NCI-H2029 (cell line): ENCODE measurements at regions not wholly inside any gene's neighbourhood (a gene's known extent, or its start where the extent isn't known, plus 50 kb on each side); places are given as distances from the start of the nearest gene placed in this dataset.
"Not testable (repeated sequence)": the region's sequence is repeated elsewhere in the genome, so short reads cannot be mapped to it uniquely, and the experiment has no call there.

Experiments
- DNase-seq: peaks from one replicate; lab custom pipeline; 2025; lab: John Stamatoyannopoulos, UW

DNA sequence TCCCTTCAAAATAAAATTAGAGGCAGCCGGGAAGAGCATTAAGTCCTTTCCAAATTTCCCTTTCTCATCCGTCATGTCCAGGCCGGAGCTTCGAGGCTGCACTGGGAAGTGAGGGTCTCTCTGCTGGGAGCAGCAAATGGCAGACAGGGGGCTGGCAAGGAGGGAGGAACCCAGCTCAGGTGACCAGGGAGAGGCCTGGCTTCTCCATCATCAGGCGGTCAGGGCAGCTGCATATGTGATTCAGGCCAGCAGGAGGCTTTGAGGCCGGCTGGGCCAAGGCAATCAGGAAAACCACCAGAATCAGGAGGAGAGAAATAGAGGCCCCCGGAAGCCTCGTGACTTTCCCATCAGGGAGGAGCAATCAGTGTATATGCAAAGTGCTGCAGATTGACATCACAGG is 85.0 kb upstream of the RPL38 start:
- DNase-seq: no peak

GRCh38 chr17:74119049-74119580 is 84.4 kb upstream of the RPL38 start:
- DNase-seq: no peak

GRCh38 chr17:74119965-74120364 is 83.5 kb upstream of the RPL38 start:
- DNase-seq: no peak

DNA sequence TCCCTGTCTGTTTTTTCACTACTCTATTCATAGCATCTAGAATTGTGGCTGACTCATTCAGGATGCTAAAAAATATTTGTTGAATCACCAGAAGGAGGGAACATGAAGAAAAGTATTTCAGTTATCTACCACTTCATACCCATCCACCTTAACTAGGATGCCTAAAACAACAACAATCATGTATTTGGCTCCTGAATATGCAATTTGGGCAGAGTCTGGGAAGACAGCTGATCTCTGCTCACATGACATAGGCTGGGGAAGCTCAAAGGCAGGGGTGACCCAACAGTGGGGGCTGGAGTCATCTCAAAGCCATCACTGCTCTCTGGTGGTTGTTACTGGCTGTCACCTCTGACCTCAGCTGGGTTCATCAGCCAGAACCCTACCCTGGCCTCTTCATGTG is 80.1 kb upstream of the RPL38 start:
- DNase-seq: no peak

DNA sequence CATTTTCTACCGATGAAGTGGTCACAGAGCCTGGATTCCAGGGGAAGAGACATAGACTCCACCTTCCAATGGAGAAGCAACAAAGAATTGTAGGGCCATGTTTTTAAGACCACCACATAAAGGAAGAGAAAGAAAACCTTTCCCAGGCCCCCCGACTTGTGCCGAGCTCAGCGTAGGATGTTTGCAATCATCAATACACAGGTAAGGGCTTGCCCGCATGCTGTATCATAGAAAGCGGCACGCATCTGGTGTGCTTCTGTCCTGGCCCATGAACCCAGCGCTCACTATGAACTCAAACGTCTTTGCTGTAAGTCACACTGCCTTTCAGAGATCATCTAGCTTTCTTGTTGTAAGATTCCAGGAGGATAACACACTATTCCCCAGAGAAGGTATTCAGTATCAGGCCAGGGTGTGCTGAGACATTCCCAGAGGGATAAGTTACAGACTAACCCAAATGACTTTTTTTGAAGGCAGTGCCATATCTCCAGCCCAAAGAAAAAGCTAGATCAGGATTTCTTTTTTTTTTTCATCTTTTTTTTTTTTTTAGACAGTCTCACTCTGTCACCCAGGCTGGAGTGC is 79.5 kb upstream of the RPL38 start:
- DNase-seq: no peak

- peak; percentile 67 for DNase-seq
Measured at GRCh38 chr17:74125156-74125555, 78.3 kb upstream of the RPL38 start.

- DNase-seq: peak; percentile 68
Measured at GRCh38 chr17:74126179-74126900, 77.1 kb upstream of the RPL38 start.

- DNase-seq: no peak
Measured at GRCh38 chr17:74126959-74127358, 76.5 kb upstream of the RPL38 start.

DNA sequence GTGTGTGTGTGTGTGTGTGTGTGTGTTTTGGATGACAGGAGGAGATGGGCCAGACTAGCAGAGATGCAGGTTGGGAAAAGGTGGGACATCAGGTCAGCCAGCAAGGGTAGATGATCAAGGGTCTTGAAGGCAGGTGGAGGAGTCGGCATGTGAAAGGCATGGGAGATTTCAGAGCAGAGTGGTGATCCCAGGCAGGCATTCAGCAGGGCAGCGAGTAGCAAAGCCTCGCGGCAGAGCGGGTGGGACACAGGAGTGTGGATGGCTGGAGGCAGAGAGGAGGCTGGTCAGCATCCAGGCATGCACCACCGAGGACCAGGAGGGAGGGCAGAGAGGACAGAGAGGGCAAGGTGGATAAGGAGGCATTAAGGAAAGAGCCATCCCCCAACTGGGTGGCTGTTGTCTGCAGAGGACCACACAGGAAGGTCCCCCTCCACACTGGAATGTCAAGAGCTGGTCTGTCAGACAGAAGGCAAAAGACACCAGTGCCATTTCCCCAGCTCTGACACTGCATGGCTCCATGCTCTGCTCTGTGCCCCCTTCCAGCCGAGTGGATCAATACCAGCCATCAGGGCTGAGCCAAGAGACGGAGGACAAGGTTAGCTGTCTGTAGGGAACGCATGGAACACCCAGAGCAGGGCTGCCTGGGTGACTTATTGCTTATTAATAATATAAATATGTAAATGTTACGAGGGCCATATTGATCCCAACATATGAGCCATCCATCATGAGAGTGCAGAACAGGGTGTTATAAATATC is 74.8 kb upstream of the RPL38 start:
- DNase-seq: no peak

GRCh38 chr17:74129800-74130199 is 73.7 kb upstream of the RPL38 start:
- not testable (repeated sequence) for DNase-seq

GRCh38 chr17:74130276-74130675 is 73.2 kb upstream of the RPL38 start:
- no peak for DNase-seq

DNA sequence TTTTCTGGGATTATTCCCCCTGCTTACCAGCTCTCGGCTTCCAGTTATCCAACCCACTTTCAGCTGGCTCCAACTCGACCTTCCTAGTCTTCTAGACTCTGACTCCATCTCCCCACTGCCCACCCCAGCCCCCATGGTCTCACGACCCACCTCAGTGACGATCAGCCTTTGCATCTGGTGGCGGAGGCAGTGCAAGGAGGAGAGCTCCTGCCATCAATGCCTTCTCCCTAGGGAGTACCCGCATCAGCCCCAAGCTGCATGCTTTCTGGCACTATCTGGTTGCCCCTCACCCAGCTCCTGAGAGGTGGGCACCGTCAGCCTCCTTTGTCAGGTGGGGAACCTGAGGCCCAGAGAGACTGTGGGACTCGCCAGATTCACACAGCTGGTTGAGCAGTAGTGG is 72.6 kb upstream of the RPL38 start:
- no peak for DNase-seq

DNA sequence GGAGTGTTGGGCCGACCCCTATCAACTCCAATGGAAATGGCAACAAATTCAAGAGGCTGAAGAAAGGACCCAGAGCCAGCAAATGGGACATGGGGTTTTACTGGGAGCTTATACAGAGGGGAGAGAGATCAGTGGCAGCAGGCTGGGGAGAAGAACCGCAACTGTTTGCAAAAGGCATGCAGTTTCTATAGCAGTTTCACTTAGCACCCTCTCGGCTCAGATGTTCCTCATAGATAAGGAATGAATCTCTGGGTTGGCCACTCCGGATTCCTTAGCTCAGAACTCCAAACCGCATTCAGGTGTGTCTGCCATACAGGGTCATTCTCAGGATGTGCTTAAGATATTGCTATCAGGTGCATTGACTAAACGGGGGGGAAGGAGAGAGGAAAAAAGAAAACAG is 71.1 kb upstream of the RPL38 start:
- DNase-seq: no peak

DNA sequence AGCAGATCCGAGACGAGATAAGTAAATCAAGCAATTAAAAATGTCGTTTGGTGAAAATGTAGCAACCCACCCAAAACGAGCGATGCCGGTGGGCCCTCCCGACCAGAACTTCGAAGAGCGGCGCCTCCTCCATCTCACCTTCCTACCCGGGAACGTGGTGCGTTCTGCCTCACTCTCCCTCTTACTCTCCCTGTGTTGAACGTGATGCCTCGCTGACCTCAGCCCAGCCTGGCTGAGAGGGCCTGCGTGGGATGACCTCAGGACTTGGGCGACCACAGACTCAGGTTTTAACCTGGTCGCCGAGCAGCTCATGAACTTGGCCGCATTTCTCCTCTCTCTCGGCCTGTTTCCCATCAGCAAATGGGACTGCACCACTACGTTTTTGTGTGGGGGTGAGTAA is 69.7 kb upstream of the RPL38 start:
- no peak for DNase-seq

DNA sequence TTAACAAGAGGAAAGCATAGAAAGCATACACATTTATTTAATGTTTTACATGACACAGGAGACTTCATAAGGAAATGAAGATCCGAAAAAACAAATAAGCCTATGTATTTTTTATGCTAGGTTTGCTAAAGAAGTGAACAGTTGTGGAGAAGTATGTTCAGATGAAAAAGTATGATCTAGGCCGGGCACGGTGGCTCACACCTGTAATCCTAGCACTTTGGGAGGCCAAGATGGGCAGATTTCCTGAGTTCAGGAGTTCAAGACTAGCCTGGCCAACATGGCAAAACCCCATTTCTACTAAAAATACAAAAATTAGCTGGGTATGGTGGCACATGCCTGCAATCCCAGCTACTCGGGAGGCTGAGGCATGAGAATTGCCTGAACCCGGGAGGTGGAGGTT is 69.2 kb upstream of the RPL38 start:
- DNase-seq: not testable (repeated sequence)

DNA sequence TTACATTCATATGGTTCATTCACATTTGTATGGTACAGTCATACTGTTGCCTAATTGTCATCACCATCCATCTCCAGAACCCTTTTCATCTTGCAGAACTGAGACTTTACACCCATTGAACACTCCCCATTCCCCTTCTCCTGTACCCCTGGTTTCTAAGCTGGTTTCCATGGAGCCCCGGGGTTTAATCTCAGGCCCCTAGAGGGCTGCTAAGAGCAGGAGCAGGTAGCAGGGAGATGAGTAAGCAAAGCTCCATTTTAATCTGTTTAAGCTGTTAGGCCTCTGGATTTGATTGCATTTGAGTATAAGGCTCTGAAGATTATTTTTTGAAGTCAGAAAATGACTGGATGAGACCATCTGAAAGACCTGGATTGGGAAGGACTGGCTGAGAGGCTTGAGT is 68.5 kb upstream of the RPL38 start:
- no peak for DNase-seq

DNA sequence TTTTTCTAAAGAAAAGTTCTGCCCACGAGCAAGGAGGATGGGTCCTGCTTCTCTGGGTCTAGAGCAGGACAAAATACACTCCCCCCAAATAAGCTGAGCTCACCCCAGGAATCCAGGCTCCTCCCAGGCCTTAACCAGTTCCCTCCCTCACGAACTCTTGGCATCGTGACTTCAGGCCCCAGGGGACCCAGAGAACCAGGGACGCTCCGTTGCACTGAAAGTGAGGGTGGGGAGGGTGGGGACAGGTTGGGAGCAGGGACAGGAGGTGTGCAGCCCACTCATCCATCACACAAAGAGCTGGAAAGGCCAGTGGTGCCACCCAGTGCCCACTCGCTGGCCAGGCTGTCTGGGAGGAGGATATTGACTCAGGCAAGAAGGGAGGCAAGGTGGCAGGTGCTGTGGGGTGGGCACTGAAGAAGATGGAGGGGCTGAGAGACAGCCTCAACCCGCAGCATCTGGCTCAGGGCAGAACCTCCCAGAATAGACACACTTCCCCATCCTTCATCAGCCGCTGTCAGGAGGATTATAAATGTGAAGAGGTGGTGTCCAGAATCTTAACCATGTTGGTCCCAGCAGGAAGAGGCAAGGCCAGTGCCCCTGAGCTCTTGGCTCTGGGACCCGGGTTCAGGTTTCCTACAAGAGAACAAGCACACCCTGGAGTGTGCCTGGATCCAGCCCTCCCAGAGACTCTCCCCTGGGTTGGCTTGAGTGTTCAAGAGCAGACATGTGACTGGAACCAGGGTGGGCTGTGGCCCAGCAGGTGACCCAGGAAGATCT is 67.9 kb upstream of the RPL38 start:
- DNase-seq: no peak

- no peak for DNase-seq
Measured at GRCh38 chr17:74137416-74137815, 66.1 kb upstream of the RPL38 start.

DNA sequence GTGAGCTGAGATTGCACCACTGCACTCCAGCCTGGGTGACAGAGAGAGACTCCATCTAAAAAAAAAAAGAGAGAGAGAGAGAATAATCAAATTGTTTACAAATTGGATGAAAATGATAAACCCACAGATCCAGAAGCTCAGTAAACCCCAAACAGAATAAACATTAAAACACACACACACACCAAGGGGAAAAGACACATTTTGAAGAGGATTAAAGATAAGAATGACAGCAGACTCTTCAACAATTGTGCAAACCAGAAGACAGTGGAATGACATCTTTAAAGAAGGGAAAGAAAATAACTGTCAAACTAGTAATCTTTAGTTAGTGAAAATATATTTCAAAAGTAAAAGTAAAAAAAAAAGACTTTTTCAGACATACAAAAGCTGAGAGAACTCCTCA is 64.4 kb upstream of the RPL38 start:
- DNase-seq: no peak

GRCh38 chr17:74140282-74140681 is 63.2 kb upstream of the RPL38 start:
- no peak for DNase-seq

DNA sequence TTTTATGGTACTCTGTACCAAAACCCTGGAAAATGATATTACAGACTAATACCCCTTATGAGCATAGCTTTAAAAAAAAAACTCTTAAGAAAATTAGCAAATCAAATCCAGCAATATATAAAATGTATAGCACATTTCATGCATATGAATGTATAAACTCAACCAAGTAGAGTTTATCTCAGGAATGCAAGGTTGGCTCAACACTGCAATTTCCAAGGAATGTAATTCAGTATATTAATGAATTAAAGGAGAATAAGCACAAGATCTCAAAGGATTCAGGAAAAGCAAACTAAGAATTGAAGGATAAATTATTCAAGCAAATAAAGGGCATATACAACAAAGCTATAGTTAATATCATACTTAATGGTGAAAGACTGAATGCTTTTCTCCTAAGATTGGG is 61.9 kb upstream of the RPL38 start:
- no peak for DNase-seq

GRCh38 chr17:74143318-74143717 is 60.2 kb upstream of the RPL38 start:
- not testable (repeated sequence) for DNase-seq
